ENCODE measurements at regions not wholly inside any gene's neighbourhood (a gene's known extent, or its start where the extent isn't known, plus 50 kb on each side); places are given as distances from the start of the nearest gene placed in this dataset.

GRCh38 chr3:107978131-107979055 is 112.4 kb downstream of the CD47 start:
- TF ChIP-seq POLR2A (IDR thresholded peaks at IDR 0.05) = no peak
- TF ChIP-seq, protein P1, sequence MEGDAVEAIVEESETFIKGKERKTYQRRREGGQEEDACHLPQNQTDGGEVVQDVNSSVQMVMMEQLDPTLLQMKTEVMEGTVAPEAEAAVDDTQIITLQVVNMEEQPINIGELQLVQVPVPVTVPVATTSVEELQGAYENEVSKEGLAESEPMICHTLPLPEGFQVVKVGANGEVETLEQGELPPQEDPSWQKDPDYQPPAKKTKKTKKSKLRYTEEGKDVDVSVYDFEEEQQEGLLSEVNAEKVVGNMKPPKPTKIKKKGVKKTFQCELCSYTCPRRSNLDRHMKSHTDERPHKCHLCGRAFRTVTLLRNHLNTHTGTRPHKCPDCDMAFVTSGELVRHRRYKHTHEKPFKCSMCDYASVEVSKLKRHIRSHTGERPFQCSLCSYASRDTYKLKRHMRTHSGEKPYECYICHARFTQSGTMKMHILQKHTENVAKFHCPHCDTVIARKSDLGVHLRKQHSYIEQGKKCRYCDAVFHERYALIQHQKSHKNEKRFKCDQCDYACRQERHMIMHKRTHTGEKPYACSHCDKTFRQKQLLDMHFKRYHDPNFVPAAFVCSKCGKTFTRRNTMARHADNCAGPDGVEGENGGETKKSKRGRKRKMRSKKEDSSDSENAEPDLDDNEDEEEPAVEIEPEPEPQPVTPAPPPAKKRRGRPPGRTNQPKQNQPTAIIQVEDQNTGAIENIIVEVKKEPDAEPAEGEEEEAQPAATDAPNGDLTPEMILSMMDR (IDR thresholded peaks at IDR 0.05) = no peak
